Nephron (organoid): ENCODE measurements at regions not wholly inside any gene's neighbourhood (a gene's known extent, or its start where the extent isn't known, plus 50 kb on each side); places are given as distances from the start of the nearest gene placed in this dataset.

ENCODE experiments used
- H3K27ac Mint-ChIP-seq, 3 experiments: 2 replicates each; pipeline ENCODE4 v1.8.0; 2020; ENCODE audit warnings: mixed read lengths in 3 of 3, mild to moderate bottlenecking in 2 of 3, moderate library complexity in 1 of 3
- H3K27me3 Mint-ChIP-seq: 2 replicates; pipeline ENCODE4 v1.8.0; 2021; ENCODE audit warnings: low read depth, mild to moderate bottlenecking, moderate library complexity, mixed read lengths
- H3K36me3 Mint-ChIP-seq: 2 replicates; pipeline ENCODE4 v1.8.0; 2020; ENCODE audit warnings: low read depth, mixed read lengths
- H3K4me1 Mint-ChIP-seq: 2 replicates; pipeline ENCODE4 v1.8.0; 2020; ENCODE audit warnings: mixed read lengths
- H3K4me3 Mint-ChIP-seq, 3 experiments: 2 replicates each; pipeline ENCODE4 v1.8.0; 2020; ENCODE audit warnings: mild to moderate bottlenecking in 3 of 3, mixed read lengths in 3 of 3, moderate library complexity in 2 of 3
- H3K9me3 Mint-ChIP-seq: 2 replicates; pipeline ENCODE4 v1.8.0; 2020; ENCODE audit warnings: mixed read lengths
- TF ChIP-seq, protein P1 (sequence below), 3 experiments: fragments of 200-600 bp; sonication (generic); IDR thresholded peaks; one replicate each; pipeline ENCODE4 v1.5.0; 2021; ENCODE audit warnings: antibody characterized with exemption in 3 of 3; ENCODE audit not compliant: unreplicated experiment in 3 of 3

DNA sequence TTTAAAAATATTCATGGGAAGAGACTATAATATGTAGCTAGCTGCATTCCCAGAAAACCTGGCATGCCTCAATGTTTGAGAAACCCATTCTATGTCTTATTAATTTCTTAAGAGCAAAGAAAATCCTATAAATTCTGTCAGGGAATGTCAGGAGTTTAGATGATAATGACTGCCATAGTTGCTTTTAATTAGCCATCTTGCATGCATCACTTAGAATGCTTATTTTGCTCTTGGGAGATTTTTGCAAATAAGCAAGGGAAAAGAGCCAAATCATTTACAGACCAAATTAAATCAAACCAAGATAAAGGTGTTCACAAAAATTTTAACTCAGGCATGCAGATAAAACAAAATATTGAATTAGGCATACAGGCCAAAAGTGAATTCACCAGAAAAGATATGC, 152.8 kb downstream of the FASLG start:
- Mint-ChIP-seq H3K4me3 (no peak overlapping the region), H3K27me3 (peaks cover 4% of the 10 kb centered on the region), H3K36me3 (no peaks in the 10 kb centered on the region), H3K9me3 (peaks cover 15% of the 10 kb centered on the region), H3K27ac (no peak overlapping the region), H3K4me1 (peaks cover 10% of the 10 kb centered on the region)
- TF ChIP-seq, protein P1, sequence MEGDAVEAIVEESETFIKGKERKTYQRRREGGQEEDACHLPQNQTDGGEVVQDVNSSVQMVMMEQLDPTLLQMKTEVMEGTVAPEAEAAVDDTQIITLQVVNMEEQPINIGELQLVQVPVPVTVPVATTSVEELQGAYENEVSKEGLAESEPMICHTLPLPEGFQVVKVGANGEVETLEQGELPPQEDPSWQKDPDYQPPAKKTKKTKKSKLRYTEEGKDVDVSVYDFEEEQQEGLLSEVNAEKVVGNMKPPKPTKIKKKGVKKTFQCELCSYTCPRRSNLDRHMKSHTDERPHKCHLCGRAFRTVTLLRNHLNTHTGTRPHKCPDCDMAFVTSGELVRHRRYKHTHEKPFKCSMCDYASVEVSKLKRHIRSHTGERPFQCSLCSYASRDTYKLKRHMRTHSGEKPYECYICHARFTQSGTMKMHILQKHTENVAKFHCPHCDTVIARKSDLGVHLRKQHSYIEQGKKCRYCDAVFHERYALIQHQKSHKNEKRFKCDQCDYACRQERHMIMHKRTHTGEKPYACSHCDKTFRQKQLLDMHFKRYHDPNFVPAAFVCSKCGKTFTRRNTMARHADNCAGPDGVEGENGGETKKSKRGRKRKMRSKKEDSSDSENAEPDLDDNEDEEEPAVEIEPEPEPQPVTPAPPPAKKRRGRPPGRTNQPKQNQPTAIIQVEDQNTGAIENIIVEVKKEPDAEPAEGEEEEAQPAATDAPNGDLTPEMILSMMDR (IDR thresholded peaks at IDR 0.05; ENCODE audit: unreplicated experiment in 3 of 3), result no peak

DNA sequence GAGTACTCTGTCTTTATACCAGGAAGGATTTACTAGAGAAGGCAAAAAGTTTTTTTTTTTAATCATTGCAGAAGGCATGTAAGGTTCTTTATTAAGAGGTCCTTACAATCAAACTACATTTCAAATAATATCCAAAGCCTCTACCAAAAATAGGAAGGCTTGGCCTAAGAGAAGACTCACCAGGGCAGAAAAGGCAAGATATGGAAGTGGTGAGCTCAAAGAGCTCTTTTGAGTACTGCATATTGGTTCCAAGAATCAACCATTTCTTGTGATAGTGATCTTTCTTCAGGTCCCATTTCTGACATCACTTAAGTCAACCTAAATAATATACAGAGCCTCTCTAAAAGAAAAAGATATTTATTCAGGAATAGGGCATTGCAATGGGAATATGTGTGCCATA, 153.2 kb downstream of the FASLG start:
- TF ChIP-seq, protein P1 (IDR thresholded peaks at IDR 0.05; ENCODE audit: unreplicated experiment in 3 of 3), result no peak
- peaks cover 10% of the 10 kb centered on the region for H3K4me1 Mint-ChIP-seq
- no peaks in the 10 kb centered on the region for H3K36me3 Mint-ChIP-seq
- peaks cover 15% of the 10 kb centered on the region for H3K9me3 Mint-ChIP-seq
- peaks cover 4% of the 10 kb centered on the region for H3K27me3 Mint-ChIP-seq
- H3K4me3 Mint-ChIP-seq, result no peak overlapping the region
- no peak overlapping the region for H3K27ac Mint-ChIP-seq

DNA sequence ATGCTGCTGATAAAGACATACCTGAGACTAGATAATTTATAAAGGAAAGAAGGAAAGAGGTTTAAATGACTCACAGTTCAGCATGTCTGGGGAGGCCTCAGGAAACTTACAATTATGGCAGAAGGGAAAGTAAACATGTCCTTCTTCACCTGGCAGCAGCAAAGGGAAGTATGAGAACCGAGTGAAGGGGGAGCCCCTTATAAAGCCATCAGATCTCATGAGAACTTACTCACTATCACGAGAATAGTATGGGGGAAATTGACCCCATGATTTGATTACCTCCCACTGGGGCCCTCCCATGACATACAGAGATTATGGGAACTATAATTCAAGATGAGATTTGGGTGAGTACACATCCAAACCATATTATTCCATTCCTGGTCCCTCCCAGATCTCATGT, 154.4 kb downstream of the FASLG start:
- Mint-ChIP-seq H3K4me3 (no peak overlapping the region), H3K27ac (no peak overlapping the region), H3K4me1 (peaks cover 14% of the 10 kb centered on the region), H3K9me3 (peaks cover 10% of the 10 kb centered on the region), H3K27me3 (peaks cover 4% of the 10 kb centered on the region), H3K36me3 (no peaks in the 10 kb centered on the region)
- TF ChIP-seq, protein P1 (IDR thresholded peaks at IDR 0.05; ENCODE audit: unreplicated experiment in 3 of 3), result no peak

DNA sequence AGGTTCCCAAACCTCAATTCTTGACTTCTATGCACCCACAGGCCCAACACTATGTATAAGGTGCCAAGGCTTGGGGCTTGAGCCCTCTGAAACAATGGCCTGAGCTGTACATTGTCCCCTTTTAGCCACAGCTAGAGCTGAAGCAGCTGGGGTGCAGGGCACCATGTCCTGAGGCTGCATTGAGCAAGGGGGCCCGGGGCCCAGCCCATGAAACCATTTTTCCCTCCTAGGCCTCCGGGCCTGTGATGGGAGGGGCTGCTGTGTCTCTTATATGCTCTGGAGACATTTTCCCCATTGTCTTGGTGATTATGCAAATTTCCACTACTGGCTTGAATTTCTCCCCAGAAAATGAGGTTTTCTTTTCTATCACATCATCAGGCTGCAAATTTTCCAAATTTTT, 155.5 kb downstream of the FASLG start:
- peaks cover 23% of the 10 kb centered on the region for H3K4me1 Mint-ChIP-seq
- peaks cover 3% of the 10 kb centered on the region for H3K27me3 Mint-ChIP-seq
- peaks cover 10% of the 10 kb centered on the region for H3K9me3 Mint-ChIP-seq
- no peaks in the 10 kb centered on the region for H3K36me3 Mint-ChIP-seq
- H3K4me3 Mint-ChIP-seq, result no peak overlapping the region
- H3K27ac Mint-ChIP-seq, result no peak overlapping the region
- TF ChIP-seq, protein P1 (IDR thresholded peaks at IDR 0.05; ENCODE audit: unreplicated experiment in 3 of 3), result no peak

DNA sequence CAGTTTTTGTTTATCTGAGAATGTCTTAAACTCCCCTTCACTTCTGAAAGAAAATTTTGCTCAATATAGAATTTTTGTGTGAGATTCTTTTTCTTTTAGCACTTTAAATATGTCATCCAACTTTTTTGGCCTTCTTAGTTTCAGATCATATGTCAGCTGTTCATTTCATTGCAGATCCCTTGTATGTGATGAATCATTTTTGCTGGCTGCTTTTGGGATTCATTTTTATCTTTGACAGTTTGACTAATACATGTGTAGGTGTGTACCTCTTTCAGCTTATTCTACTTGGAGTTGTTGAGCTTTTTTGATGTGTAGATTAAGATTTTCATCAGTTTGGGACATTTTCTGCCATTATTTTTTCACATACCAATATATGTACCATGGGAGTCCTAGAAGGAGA, 156.8 kb downstream of the FASLG start:
- H3K9me3 Mint-ChIP-seq, result peaks cover 7% of the 10 kb centered on the region
- TF ChIP-seq, protein P1 (IDR thresholded peaks at IDR 0.05; ENCODE audit: unreplicated experiment in 3 of 3), result no peak
- no peaks in the 10 kb centered on the region for H3K27me3 Mint-ChIP-seq
- H3K4me3 Mint-ChIP-seq, result no peak overlapping the region
- H3K36me3 Mint-ChIP-seq, result no peaks in the 10 kb centered on the region
- H3K4me1 Mint-ChIP-seq, result peaks cover 23% of the 10 kb centered on the region
- peak overlapping the region in 2 of 3 experiments; percentile 9 to 13 for H3K27ac Mint-ChIP-seq

DNA sequence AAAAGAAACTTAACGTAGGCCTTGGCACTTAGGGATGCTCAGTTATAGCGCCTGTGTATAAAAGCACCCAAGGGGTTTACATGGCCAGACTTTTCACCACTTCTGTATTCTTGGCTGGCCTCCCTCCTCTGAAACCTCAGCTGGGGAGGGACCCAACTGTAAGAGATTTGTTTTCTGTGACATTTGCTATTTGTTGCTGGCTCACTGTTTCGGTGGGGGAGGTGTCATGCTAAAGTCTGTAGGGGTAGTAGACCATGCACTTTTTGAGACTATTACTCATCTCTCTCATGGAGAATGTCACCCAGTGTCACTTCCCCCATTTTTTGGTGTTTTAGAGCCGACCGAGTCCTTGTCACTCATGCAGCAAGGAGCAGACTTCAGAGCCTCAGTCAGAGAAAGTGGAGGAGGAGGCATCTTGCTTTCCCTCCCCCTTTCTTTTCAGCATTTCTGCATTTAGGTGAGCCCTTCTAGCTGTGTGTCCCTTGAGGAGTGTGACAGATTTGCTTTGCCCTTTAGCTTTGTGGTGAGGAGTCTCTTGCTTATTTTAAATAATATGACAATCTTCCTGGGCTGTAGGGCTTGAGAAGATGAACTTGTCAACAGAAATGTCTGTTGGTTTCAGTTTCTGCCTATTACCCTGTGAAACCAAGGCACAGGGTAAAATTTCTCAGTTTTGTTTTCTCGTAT, 160.1 kb downstream of the FASLG start:
- TF ChIP-seq, protein P1 (IDR thresholded peaks at IDR 0.05; ENCODE audit: unreplicated experiment in 3 of 3), result no peak
- Mint-ChIP-seq H3K36me3 (no peaks in the 10 kb centered on the region), H3K27ac (no peak overlapping the region), H3K9me3 (peaks cover 7% of the 10 kb centered on the region), H3K27me3 (no peaks in the 10 kb centered on the region), H3K4me1 (peaks cover 34% of the 10 kb centered on the region), H3K4me3 (no peak overlapping the region)
